Uterus (tissue), 3 donors: ENCODE measurements at regions not wholly inside any gene's neighbourhood (a gene's known extent, or its start where the extent isn't known, plus 50 kb on each side); places are given as distances from the start of the nearest gene placed in this dataset.

Source experiments
- DNase-seq, 2 donors: peaks; one replicate each; pipeline ENCODE4 v3.0.0-alpha.2; 2019 to 2020
- H3K27ac ChIP-seq, 2 donors: fragments of 200-600 bp; sonication (generic); 1 replicate in 1 of 2; 2 replicates in 1 of 2; pipeline ENCODE4 v1.5.1; 2016 to 2018
- H3K27me3 ChIP-seq, 2 donors: fragments of 200-600 bp; sonication (generic); one replicate each; pipeline ENCODE4 v1.5.1; 2018 to 2019; ENCODE audit warnings: control low read depth in 1 of 2
- H3K36me3 ChIP-seq, 2 donors: fragments of 200-600 bp; sonication (generic); one replicate each; pipeline ENCODE4 v1.5.1; 2019; ENCODE audit warnings: control low read depth in 1 of 2
- H3K4me1 ChIP-seq, 2 donors: fragments of 200-600 bp; sonication (generic); one replicate each; pipeline ENCODE4 v1.5.1; 2018 to 2019; ENCODE audit warnings: control low read depth in 1 of 2
- H3K4me3 ChIP-seq, 2 donors: fragments of 200-600 bp; sonication (generic); 1 replicate in 1 of 2; 2 replicates in 1 of 2; pipeline ENCODE4 v1.5.1; 2018 to 2019; ENCODE audit warnings: mild to moderate bottlenecking in 1 of 2
- H3K9me3 ChIP-seq, 2 donors: fragments of 200-600 bp; sonication (generic); one replicate each; pipeline ENCODE4 v1.5.1; 2019; ENCODE audit warnings: control low read depth in 1 of 2
- POLR2A ChIP-seq, 2 donors: fragments of 450-650 bp; IDR thresholded peaks; one replicate each; pipeline ENCODE4 v1.6.1; 2016; ENCODE audit warnings: antibody characterized with exemption in 2 of 2, mild to moderate bottlenecking in 1 of 2, moderate library complexity in 1 of 2
- intact Hi-C: fragments of 100-400 bp; cut with DNase I; formaldehyde crosslinking; loops from one replicate; pipeline ENCODE4 v1.15.1; 2023; ENCODE audit warnings: low total_unique reads
- TF ChIP-seq, protein P1 (sequence below), 4 experiments: fragments of 200-600 bp in 2 of 4; fragments of 450-650 bp in 2 of 4; sonication (generic) in 2 of 4; IDR thresholded peaks; one replicate each; pipeline ENCODE4 v1.5.1; 2016 to 2019; ENCODE audit warnings: antibody characterized with exemption in 4 of 4, mild to moderate bottlenecking in 2 of 4, moderate library complexity in 1 of 4
- donor health status: DM: yes; HTN: yes; CAD: no.

DNA sequence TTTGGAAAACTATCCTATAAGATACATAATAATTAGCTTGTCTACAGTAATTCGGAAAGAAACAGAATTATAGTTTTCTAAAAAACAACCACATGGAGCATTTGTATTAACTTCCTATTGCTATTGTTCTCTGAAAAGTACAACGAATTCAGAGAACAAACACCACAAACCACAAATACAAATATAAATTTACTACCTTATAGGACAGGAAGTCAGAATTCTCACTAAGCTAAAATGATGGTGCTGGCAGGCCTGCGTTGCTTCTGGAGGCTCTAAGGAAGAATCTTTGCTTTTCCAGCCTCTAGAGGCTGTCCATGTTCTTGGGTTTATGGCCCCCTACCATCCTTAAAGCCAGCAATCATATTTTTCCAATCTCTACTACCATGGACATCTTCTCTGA is 173.6 kb upstream of the TCF21 start:
- no peaks in the 10 kb centered on the region for H3K9me3 ChIP-seq
- no peaks in the 10 kb centered on the region for H3K27me3 ChIP-seq
- no peak for DNase-seq
- intact Hi-C loops = no loop called here
- H3K4me3 ChIP-seq = no peak overlapping the region
- no peaks in the 10 kb centered on the region for H3K4me1 ChIP-seq
- no peak overlapping the region for H3K27ac ChIP-seq
- no peak for TF ChIP-seq POLR2A (IDR thresholded peaks at IDR 0.05)
- TF ChIP-seq, protein P1, sequence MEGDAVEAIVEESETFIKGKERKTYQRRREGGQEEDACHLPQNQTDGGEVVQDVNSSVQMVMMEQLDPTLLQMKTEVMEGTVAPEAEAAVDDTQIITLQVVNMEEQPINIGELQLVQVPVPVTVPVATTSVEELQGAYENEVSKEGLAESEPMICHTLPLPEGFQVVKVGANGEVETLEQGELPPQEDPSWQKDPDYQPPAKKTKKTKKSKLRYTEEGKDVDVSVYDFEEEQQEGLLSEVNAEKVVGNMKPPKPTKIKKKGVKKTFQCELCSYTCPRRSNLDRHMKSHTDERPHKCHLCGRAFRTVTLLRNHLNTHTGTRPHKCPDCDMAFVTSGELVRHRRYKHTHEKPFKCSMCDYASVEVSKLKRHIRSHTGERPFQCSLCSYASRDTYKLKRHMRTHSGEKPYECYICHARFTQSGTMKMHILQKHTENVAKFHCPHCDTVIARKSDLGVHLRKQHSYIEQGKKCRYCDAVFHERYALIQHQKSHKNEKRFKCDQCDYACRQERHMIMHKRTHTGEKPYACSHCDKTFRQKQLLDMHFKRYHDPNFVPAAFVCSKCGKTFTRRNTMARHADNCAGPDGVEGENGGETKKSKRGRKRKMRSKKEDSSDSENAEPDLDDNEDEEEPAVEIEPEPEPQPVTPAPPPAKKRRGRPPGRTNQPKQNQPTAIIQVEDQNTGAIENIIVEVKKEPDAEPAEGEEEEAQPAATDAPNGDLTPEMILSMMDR (IDR thresholded peaks at IDR 0.05) = no peak
- H3K36me3 ChIP-seq = no peaks in the 10 kb centered on the region

DNA sequence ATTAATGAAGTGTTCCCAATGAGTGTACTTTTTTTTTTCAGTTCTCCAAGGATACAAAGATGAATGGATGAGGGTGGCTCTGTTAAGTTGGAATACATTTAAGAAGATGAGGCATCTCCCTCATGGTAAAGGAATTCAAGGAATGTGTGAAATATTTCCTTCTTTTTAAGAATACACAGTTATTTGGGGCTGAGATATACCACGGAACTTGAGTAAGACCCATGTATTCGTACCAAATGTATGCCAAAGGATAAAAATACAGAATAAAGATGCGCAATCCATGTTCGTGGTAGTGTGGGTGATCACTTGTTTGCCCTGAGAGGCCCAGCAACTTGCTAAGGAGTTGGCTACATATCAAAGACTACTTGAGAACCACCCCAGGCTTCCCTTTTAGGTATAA is 164.2 kb upstream of the TCF21 start:
- intact Hi-C loops = no loop called here
- DNase-seq = no peak

DNA sequence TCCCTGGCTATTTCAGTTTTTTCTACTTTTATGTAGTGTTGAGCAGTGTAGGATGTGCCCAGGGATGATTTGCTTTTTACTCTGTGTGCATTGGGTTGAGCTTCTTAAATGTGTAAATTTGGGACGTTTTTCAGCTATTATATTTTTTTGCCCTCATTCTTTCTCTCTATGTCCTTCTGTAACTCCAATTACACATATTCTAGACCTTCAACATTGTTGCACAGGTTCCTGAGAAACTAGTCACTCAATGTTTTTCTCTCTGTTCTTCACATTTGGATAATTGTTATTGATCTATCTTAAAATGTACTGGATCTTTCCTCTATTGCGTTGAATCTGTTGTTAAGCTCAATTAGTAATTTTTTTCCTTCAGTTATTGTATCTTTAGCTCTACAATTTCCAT is 162.7 kb upstream of the TCF21 start:
- Histone ChIP-seq H3K27me3 (no peaks in the 10 kb centered on the region), H3K4me1 (no peaks in the 10 kb centered on the region), H3K36me3 (no peaks in the 10 kb centered on the region), H3K9me3 (no peaks in the 10 kb centered on the region), H3K27ac (no peak overlapping the region), H3K4me3 (no peak overlapping the region)
- intact Hi-C loops = no loop called here
- DNase-seq = no peak
- no peak for TF ChIP-seq POLR2A (IDR thresholded peaks at IDR 0.05)
- TF ChIP-seq, protein P1 (IDR thresholded peaks at IDR 0.05) = no peak

More for the DNA sequence above, 164.2 kb upstream of the TCF21 start:
- H3K9me3 ChIP-seq = no peaks in the 10 kb centered on the region
- no peaks in the 10 kb centered on the region for H3K36me3 ChIP-seq
- no peaks in the 10 kb centered on the region for H3K4me1 ChIP-seq
- no peak overlapping the region for H3K27ac ChIP-seq
- no peaks in the 10 kb centered on the region for H3K27me3 ChIP-seq
- H3K4me3 ChIP-seq = no peak overlapping the region
- TF ChIP-seq, protein P1 (IDR thresholded peaks at IDR 0.05) = no peak
- TF ChIP-seq POLR2A (IDR thresholded peaks at IDR 0.05) = no peak

DNA sequence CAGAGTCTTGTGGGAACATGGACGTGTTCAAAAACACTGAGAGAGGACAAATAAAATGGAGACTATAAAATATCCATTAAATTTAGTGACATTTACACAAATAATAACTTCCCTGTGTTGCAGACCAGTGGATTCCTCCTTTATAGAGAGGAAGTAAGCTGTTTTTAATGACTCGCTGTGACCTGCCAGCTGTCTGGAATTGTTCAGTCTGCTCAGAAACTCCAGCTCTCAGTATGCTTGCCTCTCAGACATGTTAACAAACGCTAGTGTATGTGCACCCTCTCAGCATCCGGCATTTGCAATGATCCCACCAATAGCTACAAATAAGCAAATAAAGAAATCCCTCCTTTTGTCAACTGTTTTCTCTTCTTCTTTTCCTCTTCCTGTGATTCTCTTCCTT is 158.0 kb upstream of the TCF21 start:
- H3K4me3 ChIP-seq = no peak overlapping the region
- H3K9me3 ChIP-seq = no peaks in the 10 kb centered on the region
- intact Hi-C loops = no loop called here
- H3K27ac ChIP-seq = peak overlapping the region in 1 of 2 donors; percentile 9
- no peaks in the 10 kb centered on the region for H3K36me3 ChIP-seq
- no peaks in the 10 kb centered on the region for H3K27me3 ChIP-seq
- H3K4me1 ChIP-seq = no peaks in the 10 kb centered on the region
- TF ChIP-seq, protein P1 (IDR thresholded peaks at IDR 0.05) = no peak
- TF ChIP-seq POLR2A (IDR thresholded peaks at IDR 0.05) = no peak
- no peak for DNase-seq

DNA sequence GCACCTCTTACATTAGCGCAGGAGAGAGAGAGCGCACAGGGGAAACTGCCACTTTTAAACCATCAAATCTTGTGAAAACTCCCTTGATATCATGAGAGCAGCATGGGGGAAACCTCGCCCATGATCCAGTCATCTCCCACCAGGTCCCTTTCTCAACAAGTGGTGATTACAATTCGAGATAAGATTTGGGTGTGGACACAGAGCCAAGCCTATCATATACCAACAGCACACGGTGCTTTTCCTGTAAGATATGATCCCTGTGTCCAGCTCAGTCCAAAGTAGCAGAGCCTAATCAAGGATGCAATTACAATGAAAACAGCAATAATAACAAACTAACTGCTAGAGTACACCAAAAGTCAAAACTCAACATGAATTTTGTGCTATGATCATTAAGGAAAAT is 148.7 kb upstream of the TCF21 start:
- intact Hi-C loops = no loop called here
- Histone ChIP-seq H3K27ac (no peak overlapping the region), H3K4me3 (no peak overlapping the region), H3K27me3 (no peaks in the 10 kb centered on the region), H3K4me1 (no peaks in the 10 kb centered on the region), H3K9me3 (no peaks in the 10 kb centered on the region), H3K36me3 (no peaks in the 10 kb centered on the region)
- DNase-seq = no peak
- TF ChIP-seq, protein P1 (IDR thresholded peaks at IDR 0.05) = no peak
- no peak for TF ChIP-seq POLR2A (IDR thresholded peaks at IDR 0.05)
